GM12801 (cell line): ENCODE measurements at regions not wholly inside any gene's neighbourhood (a gene's known extent, or its start where the extent isn't known, plus 50 kb on each side); places are given as distances from the start of the nearest gene placed in this dataset.

Experiments
- TF ChIP-seq, protein P1 (sequence below): IDR thresholded peaks from one replicate; pipeline ENCODE4 v1.5.1; 2011; ENCODE audit warnings: control low read depth; ENCODE audit not compliant: insufficient read length; ENCODE audit errors: extremely low read depth

- TF ChIP-seq, protein P1, sequence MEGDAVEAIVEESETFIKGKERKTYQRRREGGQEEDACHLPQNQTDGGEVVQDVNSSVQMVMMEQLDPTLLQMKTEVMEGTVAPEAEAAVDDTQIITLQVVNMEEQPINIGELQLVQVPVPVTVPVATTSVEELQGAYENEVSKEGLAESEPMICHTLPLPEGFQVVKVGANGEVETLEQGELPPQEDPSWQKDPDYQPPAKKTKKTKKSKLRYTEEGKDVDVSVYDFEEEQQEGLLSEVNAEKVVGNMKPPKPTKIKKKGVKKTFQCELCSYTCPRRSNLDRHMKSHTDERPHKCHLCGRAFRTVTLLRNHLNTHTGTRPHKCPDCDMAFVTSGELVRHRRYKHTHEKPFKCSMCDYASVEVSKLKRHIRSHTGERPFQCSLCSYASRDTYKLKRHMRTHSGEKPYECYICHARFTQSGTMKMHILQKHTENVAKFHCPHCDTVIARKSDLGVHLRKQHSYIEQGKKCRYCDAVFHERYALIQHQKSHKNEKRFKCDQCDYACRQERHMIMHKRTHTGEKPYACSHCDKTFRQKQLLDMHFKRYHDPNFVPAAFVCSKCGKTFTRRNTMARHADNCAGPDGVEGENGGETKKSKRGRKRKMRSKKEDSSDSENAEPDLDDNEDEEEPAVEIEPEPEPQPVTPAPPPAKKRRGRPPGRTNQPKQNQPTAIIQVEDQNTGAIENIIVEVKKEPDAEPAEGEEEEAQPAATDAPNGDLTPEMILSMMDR = no peak
Observed at GRCh38 chr7:9505516-9505915, 1072.1 kb downstream of the NXPH1 start.

DNA sequence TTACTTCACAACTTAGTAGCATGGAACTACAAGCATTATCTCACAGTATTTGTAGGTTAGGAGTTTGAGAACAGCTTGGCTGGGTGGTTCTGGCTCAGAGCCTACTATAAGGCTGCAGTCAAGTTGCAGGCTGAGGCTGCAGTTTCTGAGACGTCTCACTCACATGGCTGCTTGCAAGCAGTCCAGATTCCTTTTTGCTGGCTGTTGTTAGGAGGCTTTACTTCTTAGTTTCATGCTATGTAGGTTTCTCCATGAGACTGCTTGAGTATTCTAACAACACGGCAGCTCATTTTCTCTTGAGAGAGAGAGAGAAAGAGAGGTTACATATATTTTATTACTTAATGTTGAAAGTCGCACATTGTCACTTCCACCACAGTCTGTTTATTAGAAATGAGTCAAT lies 1073.9 kb downstream of the NXPH1 start:
- TF ChIP-seq, protein P1 = no peak

- TF ChIP-seq, protein P1 = no peak
Observed at GRCh38 chr7:9516662-9517061, 1083.3 kb downstream of the NXPH1 start.

- TF ChIP-seq, protein P1 = no peak
Observed at GRCh38 chr7:9523579-9523978, 1090.2 kb downstream of the NXPH1 start.

DNA sequence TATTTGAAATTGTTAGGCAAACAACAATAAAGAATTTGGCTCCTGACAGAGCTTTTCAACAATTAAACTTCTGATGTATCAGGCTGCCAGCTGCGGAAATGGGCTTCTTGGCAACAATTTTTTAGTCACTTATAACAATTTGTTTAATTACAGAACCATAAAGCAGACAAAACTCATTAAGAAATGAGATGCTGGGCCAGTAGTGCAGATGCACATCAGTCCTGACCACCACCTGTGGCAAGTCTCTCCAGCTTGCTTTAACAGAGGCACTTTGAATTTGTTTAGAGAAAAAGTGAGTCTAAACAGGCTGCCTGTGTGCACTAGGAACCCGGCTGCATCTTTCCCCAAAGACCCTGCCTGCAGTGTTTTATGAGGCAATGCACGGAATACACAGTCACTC lies 1124.4 kb downstream of the NXPH1 start:
- TF ChIP-seq, protein P1 = no peak

GRCh38 chr7:9575716-9576115 lies 1142.3 kb downstream of the NXPH1 start:
- TF ChIP-seq, protein P1 = no peak

- TF ChIP-seq, protein P1 = no peak
Observed at GRCh38 chr7:9582824-9583223, 1149.4 kb downstream of the NXPH1 start.

DNA sequence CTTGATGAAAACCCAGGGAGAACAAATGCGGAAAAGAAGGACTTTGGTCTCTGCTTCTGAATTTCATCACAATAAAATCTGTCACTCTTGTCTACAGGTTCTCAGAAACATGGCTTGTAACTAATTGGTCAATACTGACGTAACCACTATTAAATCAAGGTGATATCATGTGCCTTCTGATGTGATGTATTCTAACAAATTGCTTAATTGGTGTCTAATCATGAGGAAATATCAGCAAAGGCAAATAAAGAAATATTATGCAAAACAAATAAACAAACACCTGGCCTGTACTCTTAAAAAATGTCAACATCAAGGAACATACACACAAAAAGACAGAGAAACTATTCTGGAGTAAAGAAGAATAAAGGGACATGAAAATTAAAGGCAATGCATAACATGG lies 1165.0 kb downstream of the NXPH1 start:
- TF ChIP-seq, protein P1 = no peak
